ENCODE measurements at regions not wholly inside any gene's neighbourhood (a gene's known extent, or its start where the extent isn't known, plus 50 kb on each side); places are given as distances from the start of the nearest gene placed in this dataset.

DNA sequence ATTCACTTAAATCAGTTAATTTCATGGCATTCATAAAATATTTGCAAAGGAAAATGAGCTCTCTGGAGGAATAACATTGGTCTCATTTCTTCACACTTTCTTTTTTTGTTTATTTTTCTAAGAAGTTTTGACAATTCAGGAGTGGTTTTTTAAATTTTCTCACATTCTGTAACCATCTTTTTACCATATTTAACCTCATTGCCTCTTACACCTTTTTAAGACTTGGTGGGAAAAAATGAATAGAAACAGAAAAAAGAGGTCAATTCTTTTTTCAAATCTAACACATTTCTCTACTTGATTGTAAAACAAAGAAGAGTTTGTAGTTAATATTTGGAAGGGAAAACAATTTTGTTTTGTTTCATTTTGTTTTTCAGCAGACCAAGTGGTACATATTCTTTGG, 1034.7 kb upstream of the RAG2 start:
- no peaks in the 10 kb centered on the region for H3K36me3 ChIP-seq (replicated peaks; ENCODE audit: control insufficient read depth, insufficient read depth, low read length)
- DNase-seq, result no peak
- no peak overlapping the region for H3K4me3 ChIP-seq (ENCODE audit: insufficient read depth, low read depth, low read length)
- H3K27me3 ChIP-seq (ENCODE audit: control insufficient read depth, insufficient read depth, low read length), result no peaks in the 10 kb centered on the region

GRCh38 chr11:37630866-37631265, 1032.8 kb upstream of the RAG2 start:
- Histone ChIP-seq H3K4me3 (ENCODE audit: insufficient read depth, low read depth, low read length) (no peak overlapping the region), H3K27me3 (ENCODE audit: control insufficient read depth, insufficient read depth, low read length) (no peaks in the 10 kb centered on the region), H3K36me3 (replicated peaks; ENCODE audit: control insufficient read depth, insufficient read depth, low read length) (no peaks in the 10 kb centered on the region)
- no peak for DNase-seq

DNA sequence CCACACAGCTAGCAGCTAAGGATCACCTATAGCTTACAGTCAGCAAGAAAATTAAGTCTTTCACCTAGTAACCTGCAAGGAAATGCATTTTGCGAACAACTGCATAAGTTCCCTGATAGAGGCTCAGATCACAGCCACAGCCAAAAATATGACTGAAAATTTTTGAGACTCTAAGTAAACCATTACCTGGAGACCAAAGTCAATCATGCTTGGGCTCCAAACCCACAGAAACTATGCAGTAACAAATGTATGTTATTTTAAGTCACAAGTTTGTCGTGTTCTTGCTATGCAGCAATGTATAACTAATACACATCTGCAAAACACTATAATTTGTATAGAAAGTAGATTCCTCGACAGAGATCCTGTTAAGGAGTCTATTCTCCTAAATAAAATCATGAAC, 1025.7 kb upstream of the RAG2 start:
- peaks cover 1% of the 10 kb centered on the region; the same call in 1 of the 2 replicates for H3K27me3 ChIP-seq (ENCODE audit: control insufficient read depth, insufficient read depth, low read length)
- no peak for DNase-seq

GRCh38 chr11:37621662-37622061, 1023.6 kb upstream of the RAG2 start:
- Histone ChIP-seq H3K36me3 (replicated peaks; ENCODE audit: control insufficient read depth, insufficient read depth, low read length) (no peaks in the 10 kb centered on the region), H3K27me3 (ENCODE audit: control insufficient read depth, insufficient read depth, low read length) (peaks cover 6% of the 10 kb centered on the region; the same call in 1 of the 2 replicates), H3K4me3 (ENCODE audit: insufficient read depth, low read depth, low read length) (no peak overlapping the region)
- no peak for DNase-seq

More for the DNA sequence above, 1025.7 kb upstream of the RAG2 start:
- H3K36me3 ChIP-seq (replicated peaks; ENCODE audit: control insufficient read depth, insufficient read depth, low read length), result no peaks in the 10 kb centered on the region
- H3K4me3 ChIP-seq (ENCODE audit: insufficient read depth, low read depth, low read length), result no peak overlapping the region

DNA sequence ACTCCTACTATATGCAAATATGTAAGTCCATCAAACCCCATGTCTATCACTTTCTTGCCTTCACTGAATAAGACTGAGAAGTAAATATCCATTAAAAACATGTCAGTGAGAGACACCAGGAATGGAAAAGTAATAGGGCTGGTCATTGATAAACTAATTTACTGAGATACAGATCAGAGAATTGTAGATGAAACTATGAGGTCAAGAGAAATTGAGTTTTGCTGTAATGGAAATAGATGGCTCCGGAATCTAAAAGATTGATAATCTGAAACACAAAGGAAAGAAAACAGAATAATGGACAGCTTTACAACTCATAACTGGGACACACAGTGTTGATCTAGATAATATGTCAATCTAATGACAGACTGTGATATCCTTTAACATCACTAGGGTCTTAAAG, 1018.3 kb upstream of the RAG2 start:
- H3K4me3 ChIP-seq (ENCODE audit: insufficient read depth, low read depth, low read length), result no peak overlapping the region
- H3K27me3 ChIP-seq (ENCODE audit: control insufficient read depth, insufficient read depth, low read length), result peaks cover 6% of the 10 kb centered on the region
- H3K36me3 ChIP-seq (replicated peaks; ENCODE audit: control insufficient read depth, insufficient read depth, low read length), result no peaks in the 10 kb centered on the region
- DNase-seq, result no peak

DNA sequence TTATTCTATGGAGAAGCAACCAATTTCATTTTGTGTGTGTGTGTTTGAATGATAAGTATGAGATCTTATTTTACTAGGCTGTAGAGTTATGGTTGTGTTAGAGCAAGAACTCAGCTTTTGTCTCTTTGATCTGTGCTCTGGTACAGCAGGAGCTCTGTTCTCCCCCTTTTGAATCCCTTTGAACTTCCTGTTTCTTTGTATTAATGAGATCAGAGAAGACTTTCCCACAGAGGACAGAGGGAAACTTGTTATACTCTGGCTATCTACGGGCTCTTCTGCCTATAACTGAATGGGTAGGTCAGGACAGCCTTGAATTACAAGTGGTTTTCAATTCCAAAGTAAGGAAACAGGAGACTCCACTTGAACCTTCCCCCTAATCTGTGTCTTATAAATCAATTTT, 1015.0 kb upstream of the RAG2 start:
- Histone ChIP-seq H3K36me3 (replicated peaks; ENCODE audit: control insufficient read depth, insufficient read depth, low read length) (no peaks in the 10 kb centered on the region), H3K4me3 (ENCODE audit: insufficient read depth, low read depth, low read length) (no peak overlapping the region), H3K27me3 (ENCODE audit: control insufficient read depth, insufficient read depth, low read length) (peaks cover 4% of the 10 kb centered on the region)
- no peak for DNase-seq

DNA sequence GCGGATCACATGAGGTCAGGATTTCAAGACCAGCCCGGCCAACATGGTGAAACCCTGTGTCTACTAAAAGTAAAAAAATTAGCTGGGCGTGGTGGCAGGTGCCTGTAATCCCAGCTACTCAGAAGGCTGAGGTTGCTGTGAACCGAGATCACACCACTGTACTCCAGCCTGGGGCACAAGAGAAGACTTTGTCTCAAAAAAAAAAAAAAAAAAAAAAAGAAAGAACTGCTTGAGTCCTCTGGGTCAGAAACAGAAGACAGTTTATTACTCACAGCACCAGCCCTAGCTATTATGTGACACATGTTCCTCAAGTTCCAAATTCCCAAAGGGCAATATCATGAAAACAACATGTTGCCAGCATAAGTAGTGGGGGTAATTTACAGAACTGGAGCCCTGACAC, 1014.1 kb upstream of the RAG2 start:
- Histone ChIP-seq H3K36me3 (replicated peaks; ENCODE audit: control insufficient read depth, insufficient read depth, low read length) (no peaks in the 10 kb centered on the region), H3K27me3 (ENCODE audit: control insufficient read depth, insufficient read depth, low read length) (no peaks in the 10 kb centered on the region; the same call in 1 of the 2 replicates), H3K4me3 (ENCODE audit: insufficient read depth, low read depth, low read length) (no peak overlapping the region)
- DNase-seq, result no peak

GRCh38 chr11:37605229-37605628, 1007.2 kb upstream of the RAG2 start:
- DNase-seq, result no peak
- no peaks in the 10 kb centered on the region for H3K27me3 ChIP-seq (ENCODE audit: control insufficient read depth, insufficient read depth, low read length)
- no peak overlapping the region for H3K4me3 ChIP-seq (ENCODE audit: insufficient read depth, low read depth, low read length)
- H3K36me3 ChIP-seq (replicated peaks; ENCODE audit: control insufficient read depth, insufficient read depth, low read length), result no peaks in the 10 kb centered on the region

- Histone ChIP-seq H3K4me3 (ENCODE audit: insufficient read depth, low read depth, low read length) (no peak overlapping the region), H3K27me3 (ENCODE audit: control insufficient read depth, insufficient read depth, low read length) (no peaks in the 10 kb centered on the region), H3K36me3 (replicated peaks; ENCODE audit: control insufficient read depth, insufficient read depth, low read length) (no peaks in the 10 kb centered on the region)
- DNase-seq, result no peak
Observed at GRCh38 chr11:37598381-37598780, 1000.3 kb upstream of the RAG2 start.

DNA sequence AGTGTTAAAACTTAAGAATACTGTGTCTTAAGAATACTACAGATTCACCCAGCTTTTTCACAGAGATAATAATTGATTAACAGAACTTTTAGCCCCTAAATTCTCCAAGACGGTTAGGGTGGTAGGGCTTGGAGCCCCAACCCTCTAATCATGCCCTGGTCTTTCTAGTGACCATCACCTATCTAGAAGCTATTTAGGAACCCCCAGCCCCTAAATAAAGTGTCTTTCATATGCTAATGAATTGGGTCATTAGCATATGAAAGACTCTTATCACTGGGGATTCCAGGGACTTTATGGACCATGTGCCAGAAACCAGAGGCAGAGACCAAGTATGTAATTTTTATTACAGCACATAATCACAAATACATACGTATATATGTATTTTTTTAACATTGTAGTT, 999.7 kb upstream of the RAG2 start:
- Histone ChIP-seq H3K36me3 (replicated peaks; ENCODE audit: control insufficient read depth, insufficient read depth, low read length) (no peaks in the 10 kb centered on the region), H3K4me3 (ENCODE audit: insufficient read depth, low read depth, low read length) (no peak overlapping the region), H3K27me3 (ENCODE audit: control insufficient read depth, insufficient read depth, low read length) (no peaks in the 10 kb centered on the region)
- peak; percentile 12 for DNase-seq

- DNase-seq, result no peak
- no peaks in the 10 kb centered on the region for H3K27me3 ChIP-seq (ENCODE audit: control insufficient read depth, insufficient read depth, low read length)
- no peaks in the 10 kb centered on the region for H3K36me3 ChIP-seq (replicated peaks; ENCODE audit: control insufficient read depth, insufficient read depth, low read length)
- H3K4me3 ChIP-seq (ENCODE audit: insufficient read depth, low read depth, low read length), result no peak overlapping the region
Observed at GRCh38 chr11:37595845-37596244, 997.8 kb upstream of the RAG2 start.

GRCh38 chr11:37574361-37574760, 976.3 kb upstream of the RAG2 start:
- Histone ChIP-seq H3K4me3 (ENCODE audit: insufficient read depth, low read depth, low read length) (no peak overlapping the region), H3K27me3 (ENCODE audit: control insufficient read depth, insufficient read depth, low read length) (no peaks in the 10 kb centered on the region), H3K36me3 (replicated peaks; ENCODE audit: control insufficient read depth, insufficient read depth, low read length) (no peaks in the 10 kb centered on the region)
- no peak for DNase-seq

GRCh38 chr11:37572491-37573171, 974.6 kb upstream of the RAG2 start:
- Histone ChIP-seq H3K4me3 (ENCODE audit: insufficient read depth, low read depth, low read length) (no peak overlapping the region), H3K27me3 (ENCODE audit: control insufficient read depth, insufficient read depth, low read length) (no peaks in the 10 kb centered on the region), H3K36me3 (replicated peaks; ENCODE audit: control insufficient read depth, insufficient read depth, low read length) (no peaks in the 10 kb centered on the region)
- no peak for DNase-seq

DNA sequence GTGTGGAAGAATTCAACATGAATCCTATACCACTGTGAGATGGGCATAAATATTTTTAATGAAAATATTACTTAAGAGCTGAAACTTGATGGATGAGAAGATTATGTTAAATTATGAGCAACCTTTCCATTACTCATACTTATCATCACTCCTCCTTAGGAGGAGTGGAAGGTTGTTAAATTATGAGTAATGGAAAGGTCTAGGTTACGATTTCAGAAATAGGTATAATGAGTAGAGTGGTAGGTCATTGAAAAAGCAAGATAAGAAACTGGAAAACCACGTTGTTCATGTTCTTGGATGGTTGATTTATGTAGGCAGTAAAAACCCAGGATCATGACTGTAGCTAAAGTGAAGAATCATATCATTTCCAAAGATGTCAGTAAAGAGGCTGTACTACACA, 973.2 kb upstream of the RAG2 start:
- Histone ChIP-seq H3K27me3 (ENCODE audit: control insufficient read depth, insufficient read depth, low read length) (no peaks in the 10 kb centered on the region), H3K36me3 (replicated peaks; ENCODE audit: control insufficient read depth, insufficient read depth, low read length) (no peaks in the 10 kb centered on the region), H3K4me3 (ENCODE audit: insufficient read depth, low read depth, low read length) (no peak overlapping the region)
- no peak for DNase-seq

DNA sequence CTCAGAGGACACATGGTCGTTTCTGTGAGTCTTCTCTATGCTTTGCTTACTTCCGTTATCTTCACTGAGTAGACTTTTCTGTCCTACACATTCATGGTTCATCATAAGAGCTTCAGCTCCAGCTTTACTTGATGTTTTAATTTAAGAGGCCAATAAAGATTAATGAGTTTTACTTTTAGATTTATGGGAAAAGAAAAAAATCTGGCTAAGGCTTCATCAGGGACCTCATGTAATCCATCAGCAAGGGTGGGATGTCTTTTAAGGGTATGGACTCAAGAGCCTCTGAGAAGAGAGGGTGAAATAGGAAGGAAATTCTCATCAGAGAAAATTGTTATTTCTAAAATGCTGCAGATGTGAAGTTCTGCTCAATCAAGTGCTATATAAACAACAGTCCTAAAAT, 963.0 kb upstream of the RAG2 start:
- no peak for DNase-seq
- no peaks in the 10 kb centered on the region for H3K27me3 ChIP-seq (ENCODE audit: control insufficient read depth, insufficient read depth, low read length)
- H3K36me3 ChIP-seq (replicated peaks; ENCODE audit: control insufficient read depth, insufficient read depth, low read length), result no peaks in the 10 kb centered on the region
- no peak overlapping the region for H3K4me3 ChIP-seq (ENCODE audit: insufficient read depth, low read depth, low read length)

- no peaks in the 10 kb centered on the region for H3K36me3 ChIP-seq (replicated peaks; ENCODE audit: control insufficient read depth, insufficient read depth, low read length)
- no peak for DNase-seq
- no peaks in the 10 kb centered on the region for H3K27me3 ChIP-seq (ENCODE audit: control insufficient read depth, insufficient read depth, low read length)
- no peak overlapping the region for H3K4me3 ChIP-seq (ENCODE audit: insufficient read depth, low read depth, low read length)
Observed at GRCh38 chr11:37560346-37560745, 962.3 kb upstream of the RAG2 start.

Data from H7 (cell line).